AML-193 (cell line): ENCODE measurements at regions not wholly inside any gene's neighbourhood (a gene's known extent, or its start where the extent isn't known, plus 50 kb on each side); places are given as distances from the start of the nearest gene placed in this dataset.
"Not testable (repeated sequence)": the region's sequence is repeated elsewhere in the genome, so short reads cannot be mapped to it uniquely, and the experiment has no call there.

ENCODE experiments used
- DNase-seq, 2 experiments: peaks; one replicate each; lab custom pipeline; 2025; lab: John Stamatoyannopoulos, UW

DNA sequence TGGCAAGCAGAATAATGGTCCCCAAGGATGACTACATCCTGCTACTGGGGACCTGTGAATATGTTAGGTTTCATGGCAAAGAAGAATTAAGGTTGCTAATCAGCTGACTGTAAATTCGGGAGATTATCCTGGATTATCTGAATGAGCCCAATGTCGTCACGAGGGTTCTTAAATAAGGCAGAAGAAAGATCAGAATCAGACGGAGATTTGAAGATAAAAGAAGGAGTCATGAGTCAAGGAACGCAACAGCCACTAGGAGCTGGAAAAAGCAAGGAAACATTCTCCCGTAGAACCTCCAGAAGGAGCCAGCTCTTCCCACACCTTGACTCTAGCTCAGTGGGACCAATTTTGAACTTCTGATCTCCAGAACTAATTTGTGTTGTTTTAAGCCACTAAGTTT is 82.9 kb upstream of the APBB1IP start:
- DNase-seq = no peak

- no peak for DNase-seq
Observed at GRCh38 chr10:26357203-26357602, 80.9 kb upstream of the APBB1IP start.

DNA sequence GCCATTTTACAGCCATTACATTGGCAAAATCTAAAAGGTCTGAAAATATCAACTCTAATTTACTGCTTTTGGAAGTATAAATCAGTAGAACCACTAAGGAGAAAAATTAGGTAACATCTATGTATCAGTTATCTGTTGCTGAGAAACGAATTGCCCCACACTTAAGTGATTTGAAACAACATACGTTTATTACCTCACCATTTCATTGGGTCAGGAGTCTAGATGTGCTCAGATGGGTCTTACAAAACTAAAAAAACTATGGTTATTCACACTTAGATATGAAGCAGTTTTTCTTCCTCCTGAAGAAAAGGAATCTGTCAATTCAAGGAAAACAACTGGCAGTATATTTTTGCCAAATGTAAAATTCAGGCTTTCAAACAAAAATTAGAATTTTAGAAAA is 80.1 kb upstream of the APBB1IP start:
- no peak for DNase-seq

- no peak for DNase-seq
Observed at GRCh38 chr10:26359670-26360069, 78.5 kb upstream of the APBB1IP start.

- DNase-seq = no peak
Observed at GRCh38 chr10:26361351-26361750, 76.8 kb upstream of the APBB1IP start.

GRCh38 chr10:26361971-26362370 is 76.2 kb upstream of the APBB1IP start:
- peak; percentile 24 to 38 for DNase-seq

GRCh38 chr10:26365681-26366358 is 72.3 kb upstream of the APBB1IP start:
- DNase-seq = no peak

- not testable (repeated sequence) for DNase-seq
Observed at GRCh38 chr10:26367035-26367434, 71.1 kb upstream of the APBB1IP start.

DNA sequence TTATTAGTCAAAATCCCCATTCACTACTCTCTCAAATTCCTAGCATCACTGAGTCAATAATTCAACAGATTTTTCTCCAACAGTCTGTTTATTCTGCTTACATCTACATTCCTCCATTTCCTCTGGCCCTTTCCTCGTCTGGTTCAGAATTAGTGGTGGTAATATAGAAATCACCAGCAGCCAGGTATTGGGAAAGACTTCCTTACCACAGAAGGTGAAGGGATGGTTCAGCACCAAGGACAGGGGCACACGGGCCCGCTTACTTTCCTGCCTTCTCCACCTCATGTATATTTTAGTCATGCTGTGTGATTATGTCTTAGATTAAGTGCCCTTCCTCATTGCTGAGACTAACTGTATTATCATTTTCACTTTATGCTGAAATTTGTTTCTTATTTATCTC is 70.4 kb upstream of the APBB1IP start:
- peak; percentile 56 to 64 for DNase-seq

- DNase-seq = no peak
Observed at GRCh38 chr10:26368463-26368862, 69.7 kb upstream of the APBB1IP start.

DNA sequence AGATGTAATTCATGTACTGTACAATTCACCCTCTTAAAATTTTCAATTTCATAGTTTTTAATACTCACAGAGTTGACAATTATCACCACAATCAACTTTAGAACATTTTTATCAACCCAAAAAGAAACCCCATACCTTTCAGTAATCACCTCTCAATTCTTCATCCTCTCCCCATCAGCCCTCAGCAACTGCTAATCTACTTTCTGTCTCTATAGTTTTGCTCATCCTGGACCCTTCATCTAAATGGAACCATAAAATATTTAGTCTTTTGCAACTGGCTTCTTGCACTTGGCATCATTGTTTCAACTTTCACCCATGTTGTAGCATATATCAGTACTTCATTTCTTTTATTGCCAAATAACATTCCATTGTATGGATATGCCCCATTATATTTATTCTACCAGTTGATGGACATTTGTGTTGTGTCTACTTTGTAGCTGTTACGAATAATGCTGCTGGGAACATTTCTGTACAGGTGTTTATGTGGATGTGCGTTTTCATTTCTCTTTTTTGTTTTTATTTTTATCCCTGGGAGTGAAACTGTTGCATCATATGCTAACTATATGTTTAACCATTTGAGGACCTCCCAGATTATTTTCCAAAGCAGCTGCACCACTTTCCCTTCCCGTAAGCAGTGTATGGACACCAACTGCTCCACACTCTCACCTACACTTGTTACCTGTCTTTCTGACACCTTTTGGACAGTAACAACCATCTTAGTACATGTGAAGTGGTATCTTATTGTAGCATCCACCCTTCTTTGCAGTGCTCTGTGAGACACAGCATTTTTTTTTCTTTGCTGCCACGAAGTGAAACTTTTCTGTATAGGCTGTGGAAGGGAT is 65.4 kb upstream of the APBB1IP start:
- DNase-seq = no peak

GRCh38 chr10:26374426-26374825 is 63.7 kb upstream of the APBB1IP start:
- no peak for DNase-seq

- DNase-seq = not testable (repeated sequence)
Observed at GRCh38 chr10:26377224-26377810, 60.8 kb upstream of the APBB1IP start.

DNA sequence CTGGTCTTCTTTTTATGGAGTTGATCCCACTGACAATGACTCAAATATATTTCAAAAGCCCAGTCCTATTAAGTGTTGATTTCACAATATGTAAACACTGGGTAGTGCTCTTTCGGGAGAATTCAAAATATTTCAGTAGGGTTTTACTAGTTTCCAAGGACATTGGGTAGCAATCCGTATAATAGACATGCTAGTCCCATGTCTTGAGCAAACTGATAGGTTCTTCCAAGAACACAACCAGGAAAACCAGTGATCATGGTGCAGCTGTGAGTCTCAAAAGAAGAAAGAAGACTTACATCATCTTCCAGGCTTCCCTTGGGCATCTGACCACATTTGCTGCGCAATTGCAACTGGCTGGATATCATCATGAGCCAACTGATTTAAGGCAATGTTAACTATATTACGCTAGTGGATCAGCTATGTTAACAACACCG is 59.3 kb upstream of the APBB1IP start:
- peak; percentile 60 to 88 for DNase-seq

- DNase-seq = no peak
Observed at GRCh38 chr10:26380815-26381214, 57.3 kb upstream of the APBB1IP start.

- DNase-seq = no peak
Observed at GRCh38 chr10:26381986-26382385, 56.2 kb upstream of the APBB1IP start.

- DNase-seq = no peak
Observed at GRCh38 chr10:26384600-26384999, 53.5 kb upstream of the APBB1IP start.

DNA sequence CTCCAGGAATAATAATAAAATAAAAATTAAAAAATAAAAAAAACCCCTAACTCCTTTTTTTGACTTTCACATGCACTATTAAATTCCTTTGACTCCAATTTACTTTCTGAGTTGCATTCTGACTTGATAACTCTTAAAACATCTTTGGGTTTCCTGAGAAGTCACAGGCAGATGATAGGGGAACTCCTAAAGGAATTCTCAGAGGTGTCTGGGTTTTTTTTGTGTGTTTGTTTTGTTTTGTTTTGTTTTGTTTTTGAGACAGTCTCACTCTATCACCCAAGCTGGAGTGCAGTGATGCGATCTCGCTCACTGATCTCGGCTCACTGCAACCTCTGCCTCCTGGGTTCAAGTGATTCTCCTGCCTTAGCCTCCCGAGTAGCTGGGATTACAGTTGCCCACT is 52.7 kb upstream of the APBB1IP start:
- DNase-seq = no peak

- peak; percentile 96 for DNase-seq
Observed at GRCh38 chr10:26386781-26387180, 51.4 kb upstream of the APBB1IP start.
